OCI-LY7 (cell line): ENCODE measurements at regions not wholly inside any gene's neighbourhood (a gene's known extent, or its start where the extent isn't known, plus 50 kb on each side); places are given as distances from the start of the nearest gene placed in this dataset.

Source experiments
- EZH2phosphoT487 ChIP-seq: fragments of 200-600 bp; sonication (generic); IDR thresholded peaks from 2 replicates; pipeline ENCODE4 v1.6.1; 2018; ENCODE audit warnings: low read depth, borderline replicate concordance, mild to moderate bottlenecking, mixed run types, antibody characterized with exemption, low read length, moderate library complexity, mixed read lengths
- TF ChIP-seq, protein P1 (sequence below): fragments of 200-600 bp; sonication (generic); conservative IDR thresholded peaks from 2 replicates; pipeline ENCODE4 v1.5.1; 2014; ENCODE audit warnings: mild to moderate bottlenecking, antibody characterized with exemption, low read length, moderate library complexity, mixed read lengths

DNA sequence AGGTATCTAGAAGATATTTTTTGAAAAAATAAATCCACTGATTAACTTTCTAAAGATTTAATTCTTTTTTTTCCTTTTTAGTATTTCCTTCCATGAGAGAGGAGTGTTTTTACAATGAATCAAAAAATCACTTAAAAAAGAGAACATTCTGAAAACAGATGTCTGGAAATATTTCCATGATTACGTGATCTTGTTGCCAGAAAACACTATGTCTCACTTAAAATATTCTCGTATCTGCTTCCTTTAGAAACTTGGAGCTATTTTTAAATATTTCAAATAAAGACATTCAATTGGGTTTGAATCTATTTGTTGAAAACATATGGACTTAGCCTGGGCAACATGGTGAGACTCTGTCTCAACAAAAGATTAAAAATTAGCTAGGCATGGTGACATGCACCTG is 232.8 kb upstream of the RASGEF1B start:
- TF ChIP-seq, protein P1, sequence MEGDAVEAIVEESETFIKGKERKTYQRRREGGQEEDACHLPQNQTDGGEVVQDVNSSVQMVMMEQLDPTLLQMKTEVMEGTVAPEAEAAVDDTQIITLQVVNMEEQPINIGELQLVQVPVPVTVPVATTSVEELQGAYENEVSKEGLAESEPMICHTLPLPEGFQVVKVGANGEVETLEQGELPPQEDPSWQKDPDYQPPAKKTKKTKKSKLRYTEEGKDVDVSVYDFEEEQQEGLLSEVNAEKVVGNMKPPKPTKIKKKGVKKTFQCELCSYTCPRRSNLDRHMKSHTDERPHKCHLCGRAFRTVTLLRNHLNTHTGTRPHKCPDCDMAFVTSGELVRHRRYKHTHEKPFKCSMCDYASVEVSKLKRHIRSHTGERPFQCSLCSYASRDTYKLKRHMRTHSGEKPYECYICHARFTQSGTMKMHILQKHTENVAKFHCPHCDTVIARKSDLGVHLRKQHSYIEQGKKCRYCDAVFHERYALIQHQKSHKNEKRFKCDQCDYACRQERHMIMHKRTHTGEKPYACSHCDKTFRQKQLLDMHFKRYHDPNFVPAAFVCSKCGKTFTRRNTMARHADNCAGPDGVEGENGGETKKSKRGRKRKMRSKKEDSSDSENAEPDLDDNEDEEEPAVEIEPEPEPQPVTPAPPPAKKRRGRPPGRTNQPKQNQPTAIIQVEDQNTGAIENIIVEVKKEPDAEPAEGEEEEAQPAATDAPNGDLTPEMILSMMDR, result no peak
- no peak for TF ChIP-seq EZH2phosphoT487
